Central memory CD8-positive, alpha-beta T cell (primary cell): ENCODE measurements at regions not wholly inside any gene's neighbourhood (a gene's known extent, or its start where the extent isn't known, plus 50 kb on each side); places are given as distances from the start of the nearest gene placed in this dataset.
A peak's percentile ranks its signal among the peaks of the same experiment; 100 is the strongest.

Source experiments
- ATAC-seq: fragments of 150-1000 bp; cut with Tn5 transposase; replicated peaks from 2 replicates; pipeline ENCODE4 v1.10.0; 2022; ENCODE audit warnings: mild to moderate bottlenecking, moderate FRiP score, moderate number of reproducible peaks; ENCODE audit not compliant: poor library complexity, severe bottlenecking; ENCODE audit errors: extremely low read depth
- DNase-seq, 2 donors: peaks; one replicate each; pipeline ENCODE4 v3.0.0; 2021; ENCODE audit warnings: low spot score in 2 of 2
- H3K27ac Mint-ChIP-seq: one replicate; pipeline ENCODE4 v1.8.0; 2022; ENCODE audit warnings: low read depth, mild to moderate bottlenecking, moderate library complexity, mixed read lengths
- H3K27me3 Mint-ChIP-seq: one replicate; pipeline ENCODE4 v1.8.0; 2022; ENCODE audit warnings: mixed read lengths
- H3K36me3 Mint-ChIP-seq: one replicate; pipeline ENCODE4 v1.8.0; 2022; ENCODE audit warnings: mild to moderate bottlenecking, moderate library complexity, mixed read lengths; ENCODE audit not compliant: insufficient read depth
- H3K4me1 Mint-ChIP-seq: one replicate; pipeline ENCODE4 v1.8.0; 2022; ENCODE audit warnings: mixed read lengths
- H3K4me3 Mint-ChIP-seq: one replicate; pipeline ENCODE4 v1.8.0; 2022; ENCODE audit warnings: mild to moderate bottlenecking, moderate library complexity, mixed read lengths
- H3K9me3 Mint-ChIP-seq: one replicate; pipeline ENCODE4 v1.8.0; 2022; ENCODE audit warnings: mixed read lengths

DNA sequence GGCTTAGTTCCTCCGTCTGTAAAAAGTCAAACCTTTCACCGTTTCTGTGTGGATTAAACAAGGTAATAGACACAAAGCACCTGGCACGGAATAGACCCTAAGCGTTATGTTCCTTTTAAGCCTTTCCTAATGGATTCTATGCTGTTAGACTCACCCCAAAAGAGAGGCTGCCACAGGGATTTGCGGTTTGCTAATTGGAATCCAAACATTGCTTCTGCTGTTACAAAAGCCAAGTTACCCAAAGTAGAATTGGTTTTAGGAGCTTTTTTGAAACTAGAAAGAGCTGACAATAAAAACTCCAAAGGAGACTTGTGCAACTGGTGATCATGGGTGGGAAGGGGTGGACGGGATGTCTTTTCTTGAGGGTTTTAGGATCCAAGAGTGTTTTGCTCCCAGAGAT, 178.0 kb downstream of the BMP7 start:
- ATAC-seq (no peak), DNase-seq (no peak)
- Mint-ChIP-seq H3K4me3 (no peak overlapping the region), H3K4me1 (peaks cover 20% of the 10 kb centered on the region), H3K9me3 (peaks cover 6% of the 10 kb centered on the region), H3K27ac (no peak overlapping the region), H3K36me3 (peaks cover 2% of the 10 kb centered on the region), H3K27me3 (no peaks in the 10 kb centered on the region)

DNA sequence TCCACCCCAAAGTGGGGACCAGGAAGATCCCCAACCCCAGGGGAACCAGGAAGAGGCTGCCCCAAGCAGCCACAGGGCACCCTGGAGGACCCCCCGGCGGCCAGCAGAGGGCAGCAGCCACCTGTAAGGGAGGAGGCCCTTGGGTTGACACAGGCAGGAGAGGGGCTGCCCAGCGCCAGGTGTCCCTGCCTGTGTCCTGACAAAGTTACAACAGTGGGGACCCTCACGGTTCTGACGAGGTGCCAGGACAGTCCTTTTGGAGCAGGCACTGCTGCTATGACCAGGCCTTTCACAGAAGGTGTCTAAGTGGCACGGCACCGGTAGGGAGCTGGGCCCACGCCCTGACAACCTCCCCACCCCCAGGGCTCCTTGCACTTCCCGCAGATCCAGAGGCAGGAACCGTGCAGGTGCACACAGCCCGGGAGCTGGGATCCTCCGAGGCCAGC, 176.7 kb downstream of the BMP7 start:
- H3K9me3 Mint-ChIP-seq: peaks cover 6% of the 10 kb centered on the region
- DNase-seq (no peak), ATAC-seq (no peak)
- H3K36me3 Mint-ChIP-seq: peaks cover 4% of the 10 kb centered on the region
- H3K4me1 Mint-ChIP-seq: peaks cover 20% of the 10 kb centered on the region
- no peak overlapping the region for H3K4me3 Mint-ChIP-seq
- peak overlapping the region; percentile 87 for H3K27ac Mint-ChIP-seq
- no peaks in the 10 kb centered on the region for H3K27me3 Mint-ChIP-seq

DNA sequence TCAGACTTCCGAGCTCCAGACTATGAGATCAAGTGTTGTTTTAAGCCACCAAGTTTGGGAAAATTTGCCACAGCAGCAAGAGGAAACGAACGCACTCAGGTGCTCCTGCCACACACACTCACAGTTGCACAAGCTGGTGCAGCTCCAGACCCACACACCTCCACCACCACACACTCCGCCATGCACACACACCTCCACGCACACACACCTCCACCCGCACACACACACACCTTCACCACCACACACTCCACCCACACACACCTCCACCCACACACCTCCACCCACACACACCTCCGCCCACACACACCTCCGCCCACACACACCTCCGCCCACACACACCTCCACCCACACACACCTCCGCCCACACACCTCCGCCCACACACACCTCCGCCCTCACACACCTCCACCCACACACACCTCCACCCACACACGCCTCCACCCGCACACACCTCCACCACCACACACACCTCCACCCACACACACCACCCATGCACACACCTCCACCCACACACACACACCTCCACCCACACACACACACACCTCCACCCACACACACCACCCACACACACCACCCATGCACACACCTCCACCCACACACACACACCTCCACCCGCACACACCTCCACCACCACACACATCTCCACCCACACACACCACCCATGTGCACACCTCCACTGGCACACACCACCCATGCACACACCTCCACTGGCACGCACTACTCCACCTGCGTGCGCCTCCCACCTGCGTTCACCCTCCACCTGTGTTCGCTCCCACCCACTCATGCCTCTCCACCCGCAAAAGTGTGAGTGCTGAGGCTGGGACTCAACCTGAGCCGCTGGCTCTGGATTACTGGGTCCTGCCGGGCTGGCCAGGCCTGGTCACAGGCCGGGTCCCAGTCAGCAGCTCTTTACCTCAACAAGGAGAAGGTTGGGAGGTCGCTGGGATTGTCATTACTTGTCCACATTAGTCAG, 175.6 kb downstream of the BMP7 start:
- Mint-ChIP-seq H3K4me3 (peak overlapping the region; percentile 35), H3K27ac (peak overlapping the region; percentile 87), H3K36me3 (peaks cover 4% of the 10 kb centered on the region), H3K27me3 (peaks cover 9% of the 10 kb centered on the region), H3K4me1 (peaks cover 20% of the 10 kb centered on the region), H3K9me3 (peaks cover 6% of the 10 kb centered on the region)
- no peak for DNase-seq
- peak; percentile 53 for ATAC-seq

DNA sequence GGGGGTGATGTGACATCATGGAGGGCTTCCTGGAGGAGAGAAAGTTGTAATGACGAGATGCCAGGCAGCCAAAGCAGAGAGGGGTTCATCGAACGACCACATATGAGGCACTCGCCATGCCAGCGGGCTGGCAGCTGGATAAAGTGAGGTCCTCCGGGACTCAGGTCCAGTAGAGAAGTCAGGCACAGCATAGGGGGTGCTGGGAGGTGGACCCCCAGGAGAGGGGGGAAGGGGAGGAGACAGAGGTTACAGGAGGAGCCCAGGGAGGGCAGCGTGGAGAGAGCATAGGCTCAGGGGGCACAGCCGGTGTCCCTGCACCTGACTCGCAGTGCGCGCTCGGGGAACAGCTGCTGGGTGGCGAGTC, 174.7 kb downstream of the BMP7 start:
- H3K4me1 Mint-ChIP-seq: peaks cover 20% of the 10 kb centered on the region
- peaks cover 4% of the 10 kb centered on the region for H3K36me3 Mint-ChIP-seq
- H3K27me3 Mint-ChIP-seq: peaks cover 17% of the 10 kb centered on the region
- DNase-seq (no peak), ATAC-seq (no peak)
- peak overlapping the region; percentile 35 for H3K4me3 Mint-ChIP-seq
- H3K27ac Mint-ChIP-seq: peak overlapping the region; percentile 87
- H3K9me3 Mint-ChIP-seq: peaks cover 6% of the 10 kb centered on the region

DNA sequence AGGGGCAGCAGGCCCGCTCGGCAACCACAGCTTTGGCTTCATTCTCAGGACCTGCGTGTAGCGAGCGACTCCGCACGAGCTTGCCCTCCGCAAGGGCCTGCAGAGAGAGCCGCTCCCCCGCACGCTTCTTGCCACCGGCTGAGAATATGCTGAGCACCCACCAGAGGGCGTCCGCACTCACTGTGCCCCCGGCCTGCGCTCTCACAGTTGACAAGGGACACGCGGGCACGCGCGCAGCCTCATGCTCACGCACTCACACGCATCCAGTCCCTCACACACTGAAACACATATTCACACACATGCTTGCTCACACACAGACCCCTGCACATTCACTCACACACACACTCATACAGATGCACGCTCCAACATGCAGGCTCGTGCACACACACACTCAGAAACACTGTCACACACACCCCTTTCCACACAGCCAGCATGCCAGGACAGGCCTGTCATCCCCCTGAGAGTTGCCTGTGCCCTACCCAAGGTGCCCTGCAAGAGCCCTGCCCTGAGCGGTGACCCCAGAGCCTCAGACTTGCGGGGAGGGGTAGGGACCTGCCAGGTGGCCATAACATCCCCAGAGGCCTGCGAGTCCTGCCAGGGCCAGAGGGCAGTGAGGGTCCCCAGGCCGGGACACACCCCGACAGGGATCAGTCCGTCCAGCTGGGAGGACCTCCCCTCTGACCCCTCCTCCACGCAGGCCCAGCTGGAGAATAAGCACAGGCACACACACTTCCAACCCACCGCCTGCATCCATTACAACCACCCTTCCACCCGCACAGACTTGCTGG, 174.1 kb downstream of the BMP7 start:
- ATAC-seq (no peak), DNase-seq (no peak)
- H3K4me3 Mint-ChIP-seq: no peak overlapping the region
- peaks cover 6% of the 10 kb centered on the region for H3K9me3 Mint-ChIP-seq
- peaks cover 23% of the 10 kb centered on the region for H3K27me3 Mint-ChIP-seq
- H3K36me3 Mint-ChIP-seq: peaks cover 4% of the 10 kb centered on the region
- H3K27ac Mint-ChIP-seq: peak overlapping the region; percentile 32
- peaks cover 20% of the 10 kb centered on the region for H3K4me1 Mint-ChIP-seq

DNA sequence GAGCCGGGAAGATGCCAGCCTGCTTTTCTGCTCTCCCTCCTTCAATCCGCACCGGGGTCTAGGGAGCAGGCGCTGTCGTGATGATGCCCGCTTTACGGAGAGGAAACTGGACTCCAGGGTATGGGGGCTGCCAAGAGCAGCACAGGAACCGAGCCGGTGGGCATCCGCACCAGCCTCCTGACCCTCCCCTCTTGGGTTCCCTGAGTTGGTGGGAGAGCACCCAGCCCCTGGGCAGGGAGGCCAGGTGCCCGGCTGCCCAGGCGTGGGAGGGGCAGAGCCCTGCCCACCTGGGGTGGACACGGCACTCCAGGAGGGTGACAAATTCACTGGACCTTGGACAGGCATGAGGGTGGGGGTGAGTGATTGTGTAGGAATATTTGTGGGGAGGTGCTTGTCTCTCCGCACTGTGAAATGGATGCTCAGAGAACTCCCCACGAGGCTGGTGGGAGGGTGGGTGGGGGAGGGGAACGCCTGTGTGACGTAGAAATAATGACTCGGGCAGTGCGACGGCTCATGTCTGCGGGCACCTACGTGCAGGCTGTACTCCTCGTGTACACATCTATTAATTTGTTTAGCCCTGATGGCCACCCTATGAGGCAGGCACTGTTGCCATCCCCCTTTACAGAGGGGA, 173.4 kb downstream of the BMP7 start:
- Mint-ChIP-seq H3K27ac (peak overlapping the region; percentile 32), H3K4me1 (peaks cover 20% of the 10 kb centered on the region), H3K4me3 (no peak overlapping the region), H3K36me3 (peaks cover 4% of the 10 kb centered on the region), H3K27me3 (peaks cover 30% of the 10 kb centered on the region), H3K9me3 (peaks cover 6% of the 10 kb centered on the region)
- ATAC-seq (no peak), DNase-seq (no peak)

DNA sequence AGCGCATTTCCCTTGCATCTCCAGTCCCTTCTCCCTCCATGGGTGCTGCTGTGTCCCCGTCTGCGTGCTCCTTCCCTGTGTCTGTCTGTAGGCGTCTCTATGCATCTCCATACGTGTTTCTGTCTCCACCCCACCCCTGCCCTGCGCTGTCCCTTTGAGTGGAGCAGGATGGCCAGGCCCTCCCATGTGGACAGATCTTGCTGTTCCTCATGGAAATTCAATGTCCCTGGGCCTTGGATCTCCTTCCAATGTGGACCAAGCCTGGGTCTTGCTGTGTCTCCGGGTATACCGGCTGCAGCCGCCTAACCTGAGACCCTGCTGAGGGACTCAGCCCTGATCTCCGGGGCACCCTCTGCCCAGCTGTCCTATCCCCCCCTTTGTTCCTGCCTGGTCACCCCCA, 172.7 kb downstream of the BMP7 start:
- H3K9me3 Mint-ChIP-seq: peaks cover 6% of the 10 kb centered on the region
- peaks cover 36% of the 10 kb centered on the region for H3K27me3 Mint-ChIP-seq
- no peak overlapping the region for H3K27ac Mint-ChIP-seq
- no peak overlapping the region for H3K4me3 Mint-ChIP-seq
- DNase-seq (no peak), ATAC-seq (no peak)
- peaks cover 20% of the 10 kb centered on the region for H3K4me1 Mint-ChIP-seq
- H3K36me3 Mint-ChIP-seq: peaks cover 4% of the 10 kb centered on the region

DNA sequence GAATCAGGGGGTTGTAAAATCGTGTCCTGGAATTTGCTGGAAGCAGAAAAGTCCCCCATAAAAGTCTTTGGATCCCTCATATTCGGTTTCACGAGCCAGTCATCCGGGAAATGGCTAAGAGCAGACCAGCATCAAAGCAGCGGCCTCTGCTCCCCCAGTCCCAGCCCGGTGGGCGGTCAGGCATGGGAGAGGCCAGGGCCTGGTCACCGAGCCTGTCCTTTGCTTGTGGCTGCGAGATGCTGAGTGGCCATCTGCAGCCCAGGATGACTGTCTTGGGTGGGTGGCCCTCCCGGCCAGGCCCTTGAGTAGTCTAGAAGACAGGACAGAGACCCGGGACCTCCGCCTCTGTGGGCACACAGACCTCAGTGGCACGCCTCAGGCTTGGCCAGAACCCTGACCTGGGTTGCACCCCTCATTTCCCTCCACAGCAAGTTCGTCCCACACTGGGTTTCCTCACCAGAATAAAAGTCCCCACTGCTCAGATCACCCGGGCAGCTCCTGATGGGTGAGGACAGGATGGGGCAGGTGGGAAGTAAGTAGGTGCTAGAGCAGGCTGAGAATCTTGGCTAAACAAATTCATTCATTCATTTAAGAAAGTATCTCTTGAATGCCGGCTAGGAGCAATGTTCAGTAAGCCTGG, 172.1 kb downstream of the BMP7 start:
- Mint-ChIP-seq H3K27me3 (peaks cover 36% of the 10 kb centered on the region), H3K27ac (no peak overlapping the region), H3K4me3 (no peak overlapping the region), H3K36me3 (peaks cover 4% of the 10 kb centered on the region), H3K9me3 (peaks cover 6% of the 10 kb centered on the region), H3K4me1 (peaks cover 20% of the 10 kb centered on the region)
- no peak for ATAC-seq
- DNase-seq: no peak

DNA sequence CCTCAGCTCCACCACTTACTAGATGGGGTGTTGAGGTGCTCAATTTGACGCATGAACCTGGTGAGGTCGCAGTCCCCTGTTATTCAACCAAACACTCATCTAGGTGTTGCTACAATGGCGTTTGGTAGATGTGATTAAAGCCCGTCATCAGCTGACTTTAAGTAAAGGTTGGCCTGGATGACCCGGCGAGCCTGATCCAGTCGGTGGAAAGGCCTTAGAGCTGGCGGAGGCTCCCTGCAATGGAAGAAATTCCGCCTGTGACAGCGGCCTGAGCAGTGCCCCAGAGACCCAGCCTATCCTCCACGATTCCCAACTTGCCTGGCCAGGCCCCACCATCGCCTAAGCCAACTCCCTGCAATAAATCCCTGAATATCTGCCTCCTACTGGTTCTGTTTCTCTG, 171.4 kb downstream of the BMP7 start:
- Mint-ChIP-seq H3K27me3 (peaks cover 36% of the 10 kb centered on the region), H3K27ac (no peak overlapping the region), H3K4me1 (peaks cover 18% of the 10 kb centered on the region), H3K36me3 (peaks cover 4% of the 10 kb centered on the region), H3K9me3 (peaks cover 6% of the 10 kb centered on the region), H3K4me3 (no peak overlapping the region)
- DNase-seq: no peak
- ATAC-seq: no peak

DNA sequence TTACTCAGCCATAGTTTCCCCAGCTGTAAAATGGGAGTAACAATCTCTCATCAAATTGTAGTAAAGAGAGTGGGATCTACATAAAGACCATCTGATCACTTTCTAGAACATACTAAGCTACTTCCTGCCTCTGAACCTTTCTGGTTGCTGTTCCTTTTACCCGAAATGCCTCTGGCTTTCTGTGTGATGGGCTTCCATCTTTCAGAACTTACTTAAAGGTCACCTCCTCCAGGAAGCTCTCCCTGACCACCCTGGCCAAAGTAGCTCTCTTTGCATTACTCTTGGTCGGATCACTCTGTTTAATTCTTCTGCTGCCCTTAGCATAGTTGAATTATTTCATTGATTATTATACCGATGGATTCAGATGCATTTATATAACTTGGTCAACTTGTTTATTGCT, 171.0 kb downstream of the BMP7 start:
- peaks cover 6% of the 10 kb centered on the region for H3K9me3 Mint-ChIP-seq
- H3K27ac Mint-ChIP-seq: no peak overlapping the region
- H3K36me3 Mint-ChIP-seq: peaks cover 4% of the 10 kb centered on the region
- ATAC-seq (no peak), DNase-seq (no peak)
- peaks cover 37% of the 10 kb centered on the region for H3K27me3 Mint-ChIP-seq
- no peak overlapping the region for H3K4me3 Mint-ChIP-seq
- peaks cover 14% of the 10 kb centered on the region for H3K4me1 Mint-ChIP-seq

DNA sequence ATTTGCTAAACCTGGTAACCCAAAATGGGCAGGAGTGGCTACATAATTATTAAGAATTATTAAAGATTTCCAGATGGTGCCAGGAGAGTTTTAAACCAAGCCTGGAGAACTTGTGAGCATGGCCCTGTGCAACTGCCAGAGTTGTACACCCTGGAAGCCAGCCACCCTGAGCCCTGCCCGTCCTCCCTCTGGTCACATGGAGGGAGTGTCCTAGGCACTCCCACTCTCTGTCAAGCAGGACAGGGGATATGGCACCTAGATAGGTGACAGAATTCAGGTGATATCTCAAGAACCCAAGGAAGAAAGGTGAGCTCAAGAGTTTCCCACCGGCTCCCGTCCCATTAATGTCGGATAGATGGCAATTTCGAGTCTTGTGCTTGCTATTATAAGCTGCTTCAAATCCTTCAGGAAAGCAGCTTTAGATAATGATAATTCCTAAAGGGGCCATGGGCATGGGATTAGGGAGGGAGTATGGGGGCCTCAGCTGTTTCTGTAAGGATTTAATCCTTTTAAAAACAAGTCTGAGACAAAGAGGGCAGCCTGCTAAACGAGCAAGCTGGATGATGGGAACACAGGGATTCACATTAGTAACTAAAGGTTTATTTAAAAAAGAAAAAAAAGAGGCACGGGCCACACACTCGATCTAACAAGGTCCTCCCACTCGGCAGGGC, 169.1 kb downstream of the BMP7 start:
- Mint-ChIP-seq H3K4me3 (no peak overlapping the region), H3K27me3 (peaks cover 56% of the 10 kb centered on the region), H3K9me3 (no peaks in the 10 kb centered on the region), H3K27ac (no peak overlapping the region), H3K4me1 (peaks cover 3% of the 10 kb centered on the region), H3K36me3 (peaks cover 2% of the 10 kb centered on the region)
- DNase-seq: no peak
- no peak for ATAC-seq

DNA sequence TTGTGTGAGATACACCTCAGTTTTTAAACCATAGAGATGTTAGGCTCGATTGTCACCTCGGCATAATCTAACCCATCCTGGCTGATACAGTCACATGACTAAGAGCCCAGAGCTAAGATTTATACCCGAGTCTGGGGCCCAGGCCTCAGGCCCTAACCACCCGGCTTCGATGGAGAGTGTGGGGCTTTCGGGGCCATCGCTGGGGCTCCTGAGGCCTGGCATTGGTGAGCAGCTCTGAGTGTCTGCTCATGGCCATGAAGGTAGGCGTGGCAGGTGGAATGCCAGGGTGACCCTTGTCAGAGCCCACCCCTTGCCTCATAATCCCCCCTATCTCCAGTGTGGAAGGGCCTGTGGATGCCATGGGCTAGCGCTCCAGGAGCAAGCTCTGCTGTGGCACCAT, 164.3 kb downstream of the BMP7 start:
- no peaks in the 10 kb centered on the region for H3K36me3 Mint-ChIP-seq

More for the DNA sequence above, 164.3 kb downstream of the BMP7 start:
- Mint-ChIP-seq H3K27ac (no peak overlapping the region), H3K4me1 (no peaks in the 10 kb centered on the region), H3K9me3 (no peaks in the 10 kb centered on the region), H3K4me3 (no peak overlapping the region), H3K27me3 (peaks cover 69% of the 10 kb centered on the region)
- DNase-seq (no peak), ATAC-seq (no peak)
